ENCODE measurements at regions not wholly inside any gene's neighbourhood (a gene's known extent, or its start where the extent isn't known, plus 50 kb on each side); places are given as distances from the start of the nearest gene placed in this dataset.

- DNase-seq (ENCODE audit: low spot score) (no peak), ATAC-seq (ENCODE audit: insufficient number of reproducible peaks, low FRiP score, low read depth) (no peak)
- no peaks in the 10 kb centered on the region for H3K27me3 ChIP-seq (replicated peaks; ENCODE audit: insufficient read depth)
- TF ChIP-seq CTCF (IDR thresholded peaks at IDR 0.05) = no peak
- no peak overlapping the region for H3K4me3 ChIP-seq
- no peaks in the 10 kb centered on the region for H3K4me1 ChIP-seq (ENCODE audit: control insufficient read depth in 1 of 2, low read depth in 2 of 2)
- no peaks in the 10 kb centered on the region for H3K9me3 ChIP-seq
- H3K27ac ChIP-seq = no peak overlapping the region
- H3K36me3 ChIP-seq = no peaks in the 10 kb centered on the region
Observed at GRCh38 chr4:14742054-14742453, 260.2 kb upstream of the CPEB2 start.

- ATAC-seq (ENCODE audit: insufficient number of reproducible peaks, low FRiP score, low read depth) = no peak
- Histone ChIP-seq H3K27ac (no peak overlapping the region), H3K27me3 (replicated peaks; ENCODE audit: insufficient read depth) (no peaks in the 10 kb centered on the region), H3K9me3 (no peaks in the 10 kb centered on the region), H3K4me3 (no peak overlapping the region), H3K36me3 (no peaks in the 10 kb centered on the region), H3K4me1 (ENCODE audit: control insufficient read depth in 1 of 2, low read depth in 2 of 2) (no peaks in the 10 kb centered on the region)
- no peak for DNase-seq (ENCODE audit: low spot score)
- no peak for TF ChIP-seq CTCF (IDR thresholded peaks at IDR 0.05)
Observed at GRCh38 chr4:14743172-14743571, 259.1 kb upstream of the CPEB2 start.

GRCh38 chr4:14743601-14744000, 258.7 kb upstream of the CPEB2 start:
- ATAC-seq (ENCODE audit: insufficient number of reproducible peaks, low FRiP score, low read depth) (no peak), DNase-seq (ENCODE audit: low spot score) (no peak)
- no peak overlapping the region for H3K4me3 ChIP-seq
- TF ChIP-seq CTCF (IDR thresholded peaks at IDR 0.05) = no peak
- no peaks in the 10 kb centered on the region for H3K9me3 ChIP-seq
- H3K4me1 ChIP-seq (ENCODE audit: control insufficient read depth in 1 of 2, low read depth in 2 of 2) = no peaks in the 10 kb centered on the region
- H3K27me3 ChIP-seq (replicated peaks; ENCODE audit: insufficient read depth) = no peaks in the 10 kb centered on the region
- no peaks in the 10 kb centered on the region for H3K36me3 ChIP-seq
- H3K27ac ChIP-seq = no peak overlapping the region

GRCh38 chr4:14744346-14744745, 257.9 kb upstream of the CPEB2 start:
- Histone ChIP-seq H3K27ac (no peak overlapping the region), H3K36me3 (no peaks in the 10 kb centered on the region), H3K27me3 (replicated peaks; ENCODE audit: insufficient read depth) (no peaks in the 10 kb centered on the region), H3K4me3 (no peak overlapping the region), H3K4me1 (ENCODE audit: control insufficient read depth in 1 of 2, low read depth in 2 of 2) (no peaks in the 10 kb centered on the region), H3K9me3 (no peaks in the 10 kb centered on the region)
- ATAC-seq (ENCODE audit: insufficient number of reproducible peaks, low FRiP score, low read depth) (no peak), DNase-seq (ENCODE audit: low spot score) (no peak)
- TF ChIP-seq CTCF (IDR thresholded peaks at IDR 0.05) = no peak

GRCh38 chr4:14749910-14750309, 252.4 kb upstream of the CPEB2 start:
- Histone ChIP-seq H3K27me3 (replicated peaks; ENCODE audit: insufficient read depth) (no peaks in the 10 kb centered on the region), H3K4me1 (ENCODE audit: control insufficient read depth in 1 of 2, low read depth in 2 of 2) (no peaks in the 10 kb centered on the region), H3K27ac (no peak overlapping the region), H3K4me3 (no peak overlapping the region), H3K36me3 (no peaks in the 10 kb centered on the region), H3K9me3 (peaks cover 3% of the 10 kb centered on the region)
- DNase-seq (ENCODE audit: low spot score) (no peak), ATAC-seq (ENCODE audit: insufficient number of reproducible peaks, low FRiP score, low read depth) (no peak)
- no peak for TF ChIP-seq CTCF (IDR thresholded peaks at IDR 0.05)

All from thoracic aorta (tissue), 2 donors.